Thoracic aorta (tissue), 2 donors: ENCODE measurements at regions not wholly inside any gene's neighbourhood (a gene's known extent, or its start where the extent isn't known, plus 50 kb on each side); places are given as distances from the start of the nearest gene placed in this dataset.

ENCODE experiments used
- ATAC-seq: fragments of 150-250 bp; one replicate; pipeline ENCODE4 v1.8.0; 2017; ENCODE audit warnings: low read depth; ENCODE audit not compliant: insufficient number of reproducible peaks, low FRiP score
- DNase-seq: peaks from one replicate; pipeline ENCODE4 v3.0.0-alpha.2; 2020; ENCODE audit warnings: low spot score
- H3K27ac ChIP-seq, 2 donors: fragments of 200-600 bp; sonication (generic); 1 replicate in 1 of 2; 2 replicates in 1 of 2; pipeline ENCODE4 v1.5.1; 2016; ENCODE audit warnings: mild to moderate bottlenecking in 2 of 2, moderate library complexity in 2 of 2
- H3K27me3 ChIP-seq: fragments of 200-600 bp; sonication (generic); replicated peaks from 2 replicates; pipeline ENCODE4 v1.6.0; 2016; ENCODE audit warnings: mild to moderate bottlenecking; ENCODE audit not compliant: insufficient read depth
- H3K36me3 ChIP-seq: fragments of 200-600 bp; sonication (generic); one replicate; pipeline ENCODE4 v1.5.1; 2016
- H3K4me1 ChIP-seq, 2 donors: fragments of 200-600 bp; sonication (generic); 1 replicate in 1 of 2; 2 replicates in 1 of 2; pipeline versions ENCODE4 v1.5.1 to v1.6.0; 2016; ENCODE audit warnings: low read depth in 2 of 2, mild to moderate bottlenecking in 1 of 2; ENCODE audit not compliant: control insufficient read depth in 1 of 2
- H3K4me3 ChIP-seq: fragments of 200-600 bp; sonication (generic); 2 replicates; pipeline ENCODE4 v1.5.1; 2016; ENCODE audit warnings: mild to moderate bottlenecking
- H3K9me3 ChIP-seq: fragments of 200-600 bp; sonication (generic); 2 replicates; pipeline ENCODE4 v1.5.1; 2016
- TF ChIP-seq, protein P1 (sequence below): fragments of 200-600 bp; sonication (generic); IDR thresholded peaks from one replicate; pipeline ENCODE4 v1.5.1; 2019; ENCODE audit warnings: antibody characterized with exemption

DNA sequence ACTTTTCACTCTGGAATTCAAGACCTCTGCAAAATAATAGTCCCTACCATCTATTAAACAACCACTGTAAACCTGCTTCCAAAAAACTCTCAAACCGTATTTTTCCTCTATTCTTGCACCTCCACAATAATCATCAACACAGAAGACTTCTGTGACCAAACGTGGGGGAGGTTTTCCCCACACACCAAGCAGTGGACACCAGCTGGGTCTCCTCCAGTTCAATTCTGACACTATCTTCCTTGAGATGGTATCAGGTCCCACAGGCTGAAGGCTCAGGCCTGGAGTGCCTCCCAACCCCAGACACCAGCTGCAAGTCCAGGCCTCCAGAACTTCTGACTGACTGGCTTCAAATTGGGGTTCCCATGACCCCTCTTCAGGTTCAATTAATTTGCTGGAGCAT is 89.6 kb upstream of the RAP2B start:
- TF ChIP-seq, protein P1, sequence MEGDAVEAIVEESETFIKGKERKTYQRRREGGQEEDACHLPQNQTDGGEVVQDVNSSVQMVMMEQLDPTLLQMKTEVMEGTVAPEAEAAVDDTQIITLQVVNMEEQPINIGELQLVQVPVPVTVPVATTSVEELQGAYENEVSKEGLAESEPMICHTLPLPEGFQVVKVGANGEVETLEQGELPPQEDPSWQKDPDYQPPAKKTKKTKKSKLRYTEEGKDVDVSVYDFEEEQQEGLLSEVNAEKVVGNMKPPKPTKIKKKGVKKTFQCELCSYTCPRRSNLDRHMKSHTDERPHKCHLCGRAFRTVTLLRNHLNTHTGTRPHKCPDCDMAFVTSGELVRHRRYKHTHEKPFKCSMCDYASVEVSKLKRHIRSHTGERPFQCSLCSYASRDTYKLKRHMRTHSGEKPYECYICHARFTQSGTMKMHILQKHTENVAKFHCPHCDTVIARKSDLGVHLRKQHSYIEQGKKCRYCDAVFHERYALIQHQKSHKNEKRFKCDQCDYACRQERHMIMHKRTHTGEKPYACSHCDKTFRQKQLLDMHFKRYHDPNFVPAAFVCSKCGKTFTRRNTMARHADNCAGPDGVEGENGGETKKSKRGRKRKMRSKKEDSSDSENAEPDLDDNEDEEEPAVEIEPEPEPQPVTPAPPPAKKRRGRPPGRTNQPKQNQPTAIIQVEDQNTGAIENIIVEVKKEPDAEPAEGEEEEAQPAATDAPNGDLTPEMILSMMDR, result no peak
- H3K4me3 ChIP-seq, result no peak overlapping the region
- no peaks in the 10 kb centered on the region for H3K4me1 ChIP-seq
- no peaks in the 10 kb centered on the region for H3K9me3 ChIP-seq
- no peaks in the 10 kb centered on the region for H3K36me3 ChIP-seq
- H3K27ac ChIP-seq, result no peak overlapping the region
- DNase-seq (no peak), ATAC-seq (no peak)
- no peaks in the 10 kb centered on the region for H3K27me3 ChIP-seq

DNA sequence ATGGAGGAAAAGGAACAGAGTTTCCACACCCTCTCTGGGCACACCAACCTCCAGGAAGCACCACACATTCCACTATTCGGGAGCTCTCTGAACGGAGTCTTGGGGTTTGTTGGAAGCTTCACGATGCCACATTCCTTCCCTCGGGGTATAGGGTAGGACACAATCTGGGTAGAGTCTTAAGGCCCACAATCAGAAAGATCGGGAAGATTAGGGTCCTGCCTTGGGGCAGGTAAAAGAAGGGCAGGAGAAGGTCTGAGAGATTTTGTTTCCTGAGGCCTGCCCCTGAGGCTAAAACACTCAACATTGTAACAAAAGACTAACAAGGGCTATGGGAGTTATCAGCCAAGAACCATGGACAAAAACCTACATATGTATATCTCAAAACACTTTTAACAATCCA is 89.2 kb upstream of the RAP2B start:
- no peak for ATAC-seq

DNA sequence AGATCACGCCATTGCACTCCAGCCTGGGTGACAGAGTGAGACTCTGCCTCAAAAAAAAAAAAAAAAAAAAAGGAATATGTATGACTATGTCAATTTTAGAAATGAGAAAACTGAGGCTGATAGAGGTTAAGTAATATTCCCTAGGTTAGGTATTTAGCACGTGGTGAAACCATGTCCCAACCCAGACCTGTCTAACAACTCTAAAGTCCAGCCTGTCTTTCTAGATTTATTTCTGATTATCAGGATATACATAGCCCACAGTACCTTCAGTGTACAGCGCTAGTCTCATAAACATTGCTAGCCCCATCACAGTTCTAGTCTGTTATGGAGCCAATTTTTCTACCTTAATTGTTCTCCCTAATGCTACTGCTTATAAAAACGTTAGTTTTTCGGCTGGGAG is 88.4 kb upstream of the RAP2B start:
- TF ChIP-seq, protein P1, result no peak
- no peaks in the 10 kb centered on the region for H3K36me3 ChIP-seq
- no peak overlapping the region for H3K27ac ChIP-seq
- ATAC-seq, result no peak
- no peaks in the 10 kb centered on the region for H3K27me3 ChIP-seq
- H3K4me3 ChIP-seq, result no peak overlapping the region
- H3K9me3 ChIP-seq, result no peaks in the 10 kb centered on the region
- H3K4me1 ChIP-seq, result no peaks in the 10 kb centered on the region
- no peak for DNase-seq

More for the DNA sequence above, 89.2 kb upstream of the RAP2B start:
- Histone ChIP-seq H3K36me3 (no peaks in the 10 kb centered on the region), H3K27ac (no peak overlapping the region), H3K9me3 (no peaks in the 10 kb centered on the region), H3K4me1 (no peaks in the 10 kb centered on the region), H3K27me3 (no peaks in the 10 kb centered on the region), H3K4me3 (no peak overlapping the region)
- DNase-seq, result no peak
- TF ChIP-seq, protein P1, result no peak

DNA sequence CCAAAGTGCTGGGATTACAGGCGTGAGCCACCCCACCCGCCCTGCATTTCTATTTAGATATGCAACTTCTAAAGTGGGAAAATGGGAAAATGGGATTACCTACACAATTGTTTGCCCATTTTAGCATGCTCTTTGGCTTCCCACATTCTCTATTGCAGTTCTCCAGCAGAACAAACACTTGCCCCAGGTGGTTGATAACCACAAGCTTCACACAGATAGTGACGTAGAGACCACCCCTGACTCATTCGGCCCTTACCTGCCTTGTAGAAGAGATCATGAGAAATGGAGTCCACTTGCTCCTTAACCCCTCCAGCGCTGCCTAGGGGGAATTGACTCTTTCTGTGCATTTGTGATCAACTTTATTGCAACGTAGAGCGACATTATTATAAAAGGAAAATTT is 83.2 kb upstream of the RAP2B start:
- no peaks in the 10 kb centered on the region for H3K36me3 ChIP-seq
- no peaks in the 10 kb centered on the region for H3K4me1 ChIP-seq
- H3K27ac ChIP-seq, result no peak overlapping the region
- no peaks in the 10 kb centered on the region for H3K27me3 ChIP-seq
- no peak for DNase-seq
- TF ChIP-seq, protein P1, result no peak
- ATAC-seq, result no peak
- no peaks in the 10 kb centered on the region for H3K9me3 ChIP-seq
- no peak overlapping the region for H3K4me3 ChIP-seq

DNA sequence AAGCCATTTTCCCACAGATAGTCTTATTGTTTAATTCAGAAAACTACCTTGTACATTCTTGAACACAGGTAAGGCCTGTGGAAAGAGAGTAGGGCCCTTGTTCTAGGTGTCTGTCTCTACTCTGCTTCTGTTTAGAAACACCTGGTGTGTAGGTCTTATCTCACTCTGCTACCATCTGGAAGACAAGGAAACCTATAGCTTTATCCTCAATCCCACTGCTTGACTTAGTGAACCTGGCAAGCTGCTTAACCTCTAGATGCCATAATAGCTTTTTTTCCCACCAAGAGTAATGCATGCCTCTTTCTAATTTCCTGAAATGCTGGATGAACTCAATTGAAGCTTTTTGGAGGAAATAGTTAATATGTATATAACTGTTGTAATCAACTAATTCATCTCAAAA is 82.6 kb upstream of the RAP2B start:
- Histone ChIP-seq H3K9me3 (no peaks in the 10 kb centered on the region), H3K27me3 (no peaks in the 10 kb centered on the region), H3K4me3 (no peak overlapping the region), H3K36me3 (no peaks in the 10 kb centered on the region), H3K4me1 (no peaks in the 10 kb centered on the region), H3K27ac (no peak overlapping the region)
- ATAC-seq, result no peak
- DNase-seq, result no peak
- TF ChIP-seq, protein P1, result no peak
